T-cell (primary cell): ENCODE measurements at regions not wholly inside any gene's neighbourhood (a gene's known extent, or its start where the extent isn't known, plus 50 kb on each side); places are given as distances from the start of the nearest gene placed in this dataset.

Experiments
- ATAC-seq, 4 experiments: fragments of 200-7000 bp in 3 of 4; fragments of 150-1000 bp in 1 of 4; cut with Tn5 transposase; replicated peaks in 1 of 4; 1 replicate in 3 of 4; 2 replicates in 1 of 4; pipeline ENCODE4 v1.10.0; 2021; ENCODE audit warnings: moderate library complexity in 3 of 4, mild to moderate bottlenecking in 2 of 4, moderate number of reproducible peaks in 1 of 4
- CTCF ChIA-PET, 2 donors: fragments of 300-600 bp; sonication (Branson Sonifier 250); formaldehyde crosslinking; loops; one replicate each; lab custom pipeline; 2022; ENCODE audit warnings: antibody characterized with exemption in 2 of 2; lab: Charles Lee
- POLR2A ChIA-PET, 2 donors: fragments of 300-600 bp; sonication (Branson Sonifier 250); formaldehyde crosslinking; loops; one replicate each; lab custom pipeline; 2022; ENCODE audit warnings: antibody characterized with exemption in 2 of 2; lab: Charles Lee
- DNase-seq, 35 experiments: peaks; one replicate each; pipeline versions ENCODE4 v3.0.0 to v3.0.0-alpha.2; 2013 to 2023
- H3K27ac ChIP-seq: one replicate; pipeline ENCODE4 v1.5.1; 2013; ENCODE audit warnings: low read length
- H3K27me3 ChIP-seq, 2 experiments: replicated peaks in 1 of 2; 1 replicate in 1 of 2; 2 replicates in 1 of 2; pipeline versions ENCODE4 v1.6.1 to v1.7.0; 2013; ENCODE audit warnings: low read length in 1 of 2, mixed read lengths in 1 of 2; ENCODE audit not compliant: control insufficient read depth in 2 of 2, insufficient read depth in 2 of 2; ENCODE audit errors: extremely low read depth in 1 of 2
- H3K36me3 ChIP-seq, 2 donors: 1 replicate in 1 of 2; 2 replicates in 1 of 2; pipeline versions ENCODE4 v1.6.1 to v1.7.0; 2013; ENCODE audit warnings: low read length in 1 of 2; ENCODE audit not compliant: control insufficient read depth in 2 of 2, insufficient read depth in 1 of 2; ENCODE audit errors: extremely low read depth in 1 of 2
- H3K4me1 ChIP-seq, 2 experiments: 1 replicate in 1 of 2; 2 replicates in 1 of 2; pipeline versions ENCODE4 v1.6.1 to v1.7.0; 2013; ENCODE audit warnings: low read length in 2 of 2, mixed read lengths in 1 of 2; ENCODE audit not compliant: insufficient read depth in 2 of 2, control insufficient read depth in 1 of 2; ENCODE audit errors: extremely low read depth in 1 of 2
- H3K4me3 ChIP-seq, 2 donors: 1 replicate in 1 of 2; 2 replicates in 1 of 2; pipeline versions ENCODE4 v1.5.1 to v1.7.0; 2013; ENCODE audit warnings: mild to moderate bottlenecking in 2 of 2, low read length in 1 of 2, moderate library complexity in 1 of 2; ENCODE audit not compliant: control insufficient read depth in 1 of 2; ENCODE audit errors: extremely low read depth in 1 of 2
- H3K9me3 ChIP-seq: 2 replicates; pipeline ENCODE4 v1.7.0; 2013
- H3K27ac Mint-ChIP-seq, 2 donors: one replicate each; pipeline ENCODE4 v1.8.0; 2020 to 2021; ENCODE audit warnings: mild to moderate bottlenecking in 2 of 2, mixed read lengths in 2 of 2
- H3K27me3 Mint-ChIP-seq, 2 donors: one replicate each; pipeline ENCODE4 v1.8.0; 2021 to 2022; ENCODE audit warnings: mixed read lengths in 2 of 2
- H3K36me3 Mint-ChIP-seq: one replicate; pipeline ENCODE4 v1.8.0; 2021; ENCODE audit warnings: mixed read lengths
- H3K4me1 Mint-ChIP-seq, 3 donors: one replicate each; pipeline ENCODE4 v1.8.0; 2020 to 2022; ENCODE audit warnings: mixed read lengths in 3 of 3, mild to moderate bottlenecking in 1 of 3
- H3K4me3 Mint-ChIP-seq, 3 donors: one replicate each; pipeline ENCODE4 v1.8.0; 2020 to 2022; ENCODE audit warnings: mild to moderate bottlenecking in 3 of 3, mixed read lengths in 3 of 3, moderate library complexity in 3 of 3
- H3K9me3 Mint-ChIP-seq, 3 donors: one replicate each; pipeline ENCODE4 v1.8.0; 2020 to 2022; ENCODE audit warnings: mixed read lengths in 3 of 3
- WGBS: methylation state at CpG from one replicate; pipeline ENCODE4 v1.1.5; 2013; ENCODE audit warnings: missing lambda C conversion rate; ENCODE audit not compliant: insufficient coverage; 5-methylcytosine and 5-hydroxymethylcytosine counted together

DNA sequence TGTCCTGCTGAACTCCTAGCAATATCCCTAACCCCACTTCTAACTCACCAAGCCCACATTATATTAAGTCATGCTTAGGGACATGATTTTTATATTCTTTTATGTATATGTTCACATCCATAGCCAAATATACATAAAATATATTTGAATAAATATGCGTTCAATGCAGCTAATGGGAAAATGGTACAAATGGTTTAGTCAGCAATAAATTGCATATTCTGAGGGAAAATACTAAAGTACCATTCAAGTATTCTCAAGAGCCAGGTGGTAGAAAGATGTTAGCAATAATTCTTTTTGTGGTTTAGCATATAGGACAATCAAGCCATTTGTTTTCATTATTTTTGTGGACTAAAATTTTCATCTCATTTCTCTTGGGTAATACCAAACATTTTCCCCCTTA lies 306.0 kb downstream of the TDRD15 start:
- Histone ChIP-seq H3K27ac (no peak overlapping the region), H3K27me3 (no peaks in the 10 kb centered on the region), H3K4me3 (no peak overlapping the region), H3K4me1 (no peaks in the 10 kb centered on the region), H3K9me3 (no peaks in the 10 kb centered on the region), H3K36me3 (no peaks in the 10 kb centered on the region)
- WGBS, result no CpG with 5 or more reads among the region's 1 CpG
- Mint-ChIP-seq H3K27ac (no peak overlapping the region), H3K4me1 (no peaks in the 10 kb centered on the region), H3K27me3 (no peaks in the 10 kb centered on the region), H3K4me3 (no peak overlapping the region), H3K36me3 (no peaks in the 10 kb centered on the region), H3K9me3 (peaks cover 3 to 23% (median 17%) of the 10 kb centered on the region in 3 donors)
- CTCF ChIA-PET, result no interaction called here
- no peak for ATAC-seq
- POLR2A ChIA-PET, result no interaction called here
- no peak for DNase-seq

DNA sequence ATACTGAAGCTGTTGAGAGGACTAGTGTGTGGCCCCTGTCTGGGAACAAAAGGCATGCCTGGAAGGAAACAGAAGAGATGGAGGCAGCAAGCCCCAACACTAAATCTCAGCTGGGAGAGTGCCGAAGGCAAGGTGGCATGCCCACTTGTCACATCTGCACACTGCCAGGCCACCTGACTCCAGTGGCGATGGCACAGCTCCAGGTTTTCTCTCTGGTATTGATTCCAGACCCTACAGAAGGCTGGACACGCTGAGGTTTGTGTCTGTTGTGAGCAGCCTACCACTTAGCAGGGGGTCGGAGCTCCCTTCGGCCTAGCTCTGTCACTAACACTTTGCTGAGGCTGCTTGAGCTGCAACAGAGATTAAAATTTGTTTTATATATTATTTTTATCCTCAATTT lies 307.3 kb downstream of the TDRD15 start:
- Histone ChIP-seq H3K4me1 (no peaks in the 10 kb centered on the region), H3K36me3 (no peaks in the 10 kb centered on the region), H3K27ac (no peak overlapping the region), H3K4me3 (no peak overlapping the region), H3K9me3 (no peaks in the 10 kb centered on the region), H3K27me3 (no peaks in the 10 kb centered on the region)
- ATAC-seq, result no peak
- CTCF ChIA-PET, result no interaction called here
- 73% methylated on average over 3 of the region's 5 CpGs for WGBS
- POLR2A ChIA-PET, result interaction anchor here in 1 of 2 donors (0.6 kb wide), 1 partner anchor 28 kb away, joined by 3 read pairs; no protein-coding TSS in a partner anchor
- Mint-ChIP-seq H3K27ac (no peak overlapping the region), H3K4me3 (no peak overlapping the region), H3K4me1 (no peaks in the 10 kb centered on the region), H3K9me3 (peaks cover 4 to 23% (median 17%) of the 10 kb centered on the region in 3 donors), H3K36me3 (no peaks in the 10 kb centered on the region), H3K27me3 (no peaks in the 10 kb centered on the region)
- no peak for DNase-seq

DNA sequence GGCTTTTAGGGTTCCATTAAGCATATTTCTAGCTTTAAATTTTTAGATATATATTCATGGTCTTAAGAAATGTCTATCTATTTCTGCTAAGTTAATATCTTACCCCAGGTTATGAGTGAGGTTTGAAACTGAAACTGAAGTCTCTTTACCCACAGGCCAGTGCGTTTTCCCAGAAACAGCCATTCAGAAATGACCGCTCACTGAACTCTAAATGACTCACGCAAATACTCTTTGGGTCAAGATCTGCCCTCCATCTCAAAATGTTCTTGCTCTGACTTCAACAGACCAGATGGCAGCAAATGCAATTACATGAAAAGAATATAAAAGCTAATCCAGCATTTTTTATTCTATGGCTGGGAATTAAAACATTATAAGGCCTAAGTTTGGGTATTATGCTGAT lies 315.2 kb downstream of the TDRD15 start:
- ATAC-seq (no peak), DNase-seq (no peak)
- H3K9me3 Mint-ChIP-seq, result peaks cover 6 to 18% (median 7%) of the 10 kb centered on the region in 3 donors
- H3K27me3 Mint-ChIP-seq, result no peaks in the 10 kb centered on the region
- no peak overlapping the region for H3K4me3 Mint-ChIP-seq
- H3K36me3 Mint-ChIP-seq, result no peaks in the 10 kb centered on the region
- ChIA-PET POLR2A (no interaction called here), CTCF (no interaction called here)
- Histone ChIP-seq H3K9me3 (no peaks in the 10 kb centered on the region), H3K27ac (no peak overlapping the region), H3K4me3 (no peak overlapping the region), H3K4me1 (no peaks in the 10 kb centered on the region), H3K36me3 (no peaks in the 10 kb centered on the region), H3K27me3 (no peaks in the 10 kb centered on the region)
- no CpG with 5 or more reads among the region's 3 CpGs for WGBS
- H3K27ac Mint-ChIP-seq, result no peak overlapping the region
- H3K4me1 Mint-ChIP-seq, result no peaks in the 10 kb centered on the region

DNA sequence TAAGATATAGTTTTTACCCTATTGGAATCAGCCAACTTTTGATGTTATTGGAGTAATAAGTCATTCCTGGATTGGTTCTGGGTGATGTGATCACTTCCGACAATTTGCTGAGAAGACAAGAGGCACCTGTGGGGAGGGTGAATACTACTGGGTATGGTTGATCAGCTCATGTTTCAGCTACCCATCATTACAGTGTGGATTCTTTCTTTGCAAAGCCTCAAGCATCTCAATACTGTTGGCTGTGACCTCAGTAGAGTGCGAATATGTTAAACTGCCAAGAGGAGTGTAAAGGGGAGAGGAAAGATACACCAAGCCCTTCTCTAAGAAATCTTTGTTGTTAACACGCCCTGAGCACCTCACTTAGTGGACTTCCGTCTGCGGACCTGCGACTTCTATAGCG lies 317.7 kb downstream of the TDRD15 start:
- ATAC-seq (no peak), DNase-seq (no peak)
- Histone ChIP-seq H3K27ac (no peak overlapping the region), H3K36me3 (no peaks in the 10 kb centered on the region), H3K27me3 (no peaks in the 10 kb centered on the region), H3K9me3 (no peaks in the 10 kb centered on the region), H3K4me1 (no peaks in the 10 kb centered on the region), H3K4me3 (no peak overlapping the region)
- Mint-ChIP-seq H3K27me3 (no peaks in the 10 kb centered on the region), H3K9me3 (peaks cover 4 to 15% (median 9%) of the 10 kb centered on the region in 3 donors), H3K4me1 (no peaks in the 10 kb centered on the region), H3K36me3 (no peaks in the 10 kb centered on the region), H3K27ac (no peak overlapping the region), H3K4me3 (no peak overlapping the region)
- ChIA-PET POLR2A (no interaction called here), CTCF (no interaction called here)
- 93% methylated on average over 5 of the region's 7 CpGs for WGBS

DNA sequence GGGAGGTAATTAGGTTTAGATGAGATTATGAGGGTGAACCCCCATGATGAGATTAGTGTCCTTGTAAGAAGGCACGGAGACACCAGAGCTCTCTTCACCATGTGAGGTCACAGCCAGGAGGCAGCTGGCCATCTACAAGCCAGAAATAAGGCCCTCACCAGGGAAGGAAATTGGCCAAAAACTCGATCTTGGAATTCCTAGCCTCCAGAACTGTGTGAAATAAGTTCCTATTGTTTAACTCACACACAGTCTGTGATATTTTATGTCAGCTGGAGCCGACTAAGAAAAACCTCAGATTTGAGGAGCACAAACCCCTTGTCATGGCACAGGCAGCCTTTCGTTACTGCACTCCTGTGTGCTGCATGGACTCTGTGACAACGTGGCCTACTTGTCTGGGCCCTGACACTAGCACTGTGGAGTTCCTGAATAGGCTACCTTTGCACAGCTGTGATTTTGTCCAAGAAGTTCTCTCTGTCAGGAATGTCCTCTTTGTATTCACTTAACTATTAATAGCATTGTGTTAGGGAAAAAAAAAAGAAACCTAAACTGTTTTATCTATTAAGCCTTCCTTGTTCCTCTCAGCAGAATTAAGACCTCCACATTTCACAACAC lies 319.8 kb downstream of the TDRD15 start:
- no peak overlapping the region for H3K4me3 ChIP-seq
- DNase-seq, result no peak
- no peaks in the 10 kb centered on the region for H3K4me1 ChIP-seq
- CTCF ChIA-PET, result no interaction called here
- H3K27me3 Mint-ChIP-seq, result no peaks in the 10 kb centered on the region
- 72% methylated on average over 3 of the region's 5 CpGs for WGBS
- H3K27me3 ChIP-seq, result no peaks in the 10 kb centered on the region
- H3K4me3 Mint-ChIP-seq, result no peak overlapping the region
- no peak overlapping the region for H3K27ac Mint-ChIP-seq
- no peaks in the 10 kb centered on the region for H3K36me3 ChIP-seq
- no peaks in the 10 kb centered on the region for H3K9me3 ChIP-seq
- peaks cover 4 to 16% (median 7%) of the 10 kb centered on the region in 3 donors for H3K9me3 Mint-ChIP-seq
- H3K27ac ChIP-seq, result no peak overlapping the region
- H3K4me1 Mint-ChIP-seq, result no peaks in the 10 kb centered on the region
- H3K36me3 Mint-ChIP-seq, result no peaks in the 10 kb centered on the region
- ATAC-seq, result no peak
- POLR2A ChIA-PET, result no interaction called here

DNA sequence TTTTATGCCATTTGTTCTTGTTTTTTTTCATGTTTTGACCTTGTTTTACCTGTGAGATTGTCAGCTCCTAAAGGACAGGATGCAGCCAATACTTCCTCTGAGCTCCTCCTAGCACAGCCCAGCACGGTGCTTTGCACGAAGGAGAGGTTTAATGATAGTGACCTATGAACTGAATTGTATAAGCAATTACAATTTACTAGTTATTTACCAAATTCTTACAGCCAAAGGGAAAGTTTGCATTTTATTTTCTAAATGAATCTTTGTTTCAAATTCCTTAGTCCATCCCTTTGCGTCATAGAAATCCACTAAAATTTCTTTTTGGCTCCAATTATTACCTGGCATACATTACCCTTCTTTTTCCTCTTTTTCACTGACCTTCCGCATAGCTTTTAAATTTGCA lies 326.1 kb downstream of the TDRD15 start:
- DNase-seq (no peak), ATAC-seq (no peak)
- no peaks in the 10 kb centered on the region for H3K27me3 Mint-ChIP-seq
- ChIA-PET CTCF (no interaction called here), POLR2A (no interaction called here)
- H3K27ac Mint-ChIP-seq, result no peak overlapping the region
- H3K4me1 Mint-ChIP-seq, result no peaks in the 10 kb centered on the region
- 83% methylated on average over 1 of the region's 4 CpGs for WGBS
- Histone ChIP-seq H3K9me3 (no peaks in the 10 kb centered on the region), H3K4me3 (no peak overlapping the region), H3K4me1 (no peaks in the 10 kb centered on the region), H3K36me3 (no peaks in the 10 kb centered on the region), H3K27me3 (no peaks in the 10 kb centered on the region), H3K27ac (no peak overlapping the region)
- H3K4me3 Mint-ChIP-seq, result no peak overlapping the region
- peaks cover 0 to 4% (median 3%) of the 10 kb centered on the region in 3 donors for H3K9me3 Mint-ChIP-seq
- H3K36me3 Mint-ChIP-seq, result no peaks in the 10 kb centered on the region

DNA sequence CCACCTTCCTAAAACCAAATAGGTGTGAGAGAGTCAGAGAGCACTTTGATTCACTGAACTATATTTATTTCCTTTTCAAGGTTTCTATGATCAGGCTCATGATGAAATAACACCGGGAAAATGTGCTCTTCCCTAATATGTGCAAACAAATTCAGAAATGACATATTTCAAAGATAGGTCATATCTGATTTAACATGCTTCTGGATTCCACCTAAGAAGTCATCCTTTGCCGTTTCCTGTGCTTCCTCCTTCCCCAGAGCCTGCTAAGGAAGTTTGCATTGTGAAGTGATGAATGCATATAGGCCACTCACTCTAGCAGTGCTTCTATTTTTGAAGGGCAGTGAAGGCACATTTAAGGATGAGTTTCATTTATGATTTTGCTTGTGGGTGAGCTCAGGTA lies 327.6 kb downstream of the TDRD15 start:
- no peak overlapping the region for H3K4me3 ChIP-seq
- Mint-ChIP-seq H3K4me3 (no peak overlapping the region), H3K27me3 (no peaks in the 10 kb centered on the region), H3K9me3 (peaks cover 0 to 6% (median 0%) of the 10 kb centered on the region in 3 donors), H3K27ac (no peak overlapping the region), H3K36me3 (no peaks in the 10 kb centered on the region), H3K4me1 (no peaks in the 10 kb centered on the region)
- H3K4me1 ChIP-seq, result no peaks in the 10 kb centered on the region
- no peak overlapping the region for H3K27ac ChIP-seq
- CTCF ChIA-PET, result no interaction called here
- no peaks in the 10 kb centered on the region for H3K9me3 ChIP-seq
- no peak for ATAC-seq
- no peak for DNase-seq
- POLR2A ChIA-PET, result no interaction called here
- no peaks in the 10 kb centered on the region for H3K27me3 ChIP-seq
- WGBS, result no CpG with 5 or more reads among the region's 2 CpGs
- H3K36me3 ChIP-seq, result no peaks in the 10 kb centered on the region
